ENCODE measurements at regions not wholly inside any gene's neighbourhood (a gene's known extent, or its start where the extent isn't known, plus 50 kb on each side); places are given as distances from the start of the nearest gene placed in this dataset.

DNA sequence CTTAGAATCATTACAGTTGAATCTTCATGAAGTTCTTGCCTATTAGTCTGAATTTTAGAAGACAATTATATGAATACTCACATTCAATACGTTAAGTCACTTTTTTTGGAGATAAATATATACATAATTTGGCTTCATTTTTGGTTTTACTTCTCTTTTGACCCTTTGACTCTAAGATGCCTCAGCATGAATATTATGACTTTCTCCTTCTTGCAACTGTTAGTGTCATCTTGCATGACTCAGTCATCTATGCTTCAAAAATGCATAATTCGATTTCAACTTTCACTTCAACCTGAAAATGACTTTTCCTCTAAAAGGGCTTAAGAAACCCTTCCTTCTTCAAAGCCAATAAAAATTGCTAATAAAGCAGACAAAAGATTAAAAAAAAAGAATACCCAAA lies 1427.5 kb downstream of the ADGRL3 start:
- no peak overlapping the region for H2AFZ ChIP-seq (replicated peaks; ENCODE audit: low read length, poor library complexity)
- H2BK120ac ChIP-seq (ENCODE audit: low read depth, low read length): no peak overlapping the region
- no peak overlapping the region for H3K23ac ChIP-seq (ENCODE audit: low read depth, low read length)
- no peak overlapping the region for H2BK15ac ChIP-seq (ENCODE audit: low read depth, low read length)
- DNase-seq (no peak), ATAC-seq (ENCODE audit: low read depth) (no peak)
- no peak overlapping the region for H3K27ac ChIP-seq (ENCODE audit: insufficient read depth, low read length)
- intact Hi-C loops (cut with micrococcal nuclease) (no loop called here), dilution Hi-C loops (cut with HindIII; ENCODE audit: low sequenced_read_pairs, unreplicated experiment) (no loop called here), in situ Hi-C loops (cut with MboI; ENCODE audit: low sequenced_read_pairs) (no loop called here)
- no peak overlapping the region for H2BK20ac ChIP-seq (ENCODE audit: low read depth, low read length)
- no peak overlapping the region for H4K8ac ChIP-seq (ENCODE audit: low read depth in 2 of 2, low read length in 2 of 2)
- ChIA-PET CTCF (no interaction called here), POLR2A (ENCODE audit: unreplicated experiment) (no interaction called here)
- no peak overlapping the region for H4K5ac ChIP-seq (ENCODE audit: low read depth, low read length)
- H2AK5ac ChIP-seq (ENCODE audit: low read depth, low read length): no peak overlapping the region
- no peak overlapping the region for H3K4me3 ChIP-seq (ENCODE audit: insufficient read depth, low read depth, low read length)
- TF ChIP-seq RAD21 (IDR thresholded peaks at IDR 0.05; ENCODE audit: low read length): no peak
- no peak for TF ChIP-seq RFX5 (IDR thresholded peaks at IDR 0.05; ENCODE audit: low read depth, low read length)
- TF ChIP-seq, protein P1, sequence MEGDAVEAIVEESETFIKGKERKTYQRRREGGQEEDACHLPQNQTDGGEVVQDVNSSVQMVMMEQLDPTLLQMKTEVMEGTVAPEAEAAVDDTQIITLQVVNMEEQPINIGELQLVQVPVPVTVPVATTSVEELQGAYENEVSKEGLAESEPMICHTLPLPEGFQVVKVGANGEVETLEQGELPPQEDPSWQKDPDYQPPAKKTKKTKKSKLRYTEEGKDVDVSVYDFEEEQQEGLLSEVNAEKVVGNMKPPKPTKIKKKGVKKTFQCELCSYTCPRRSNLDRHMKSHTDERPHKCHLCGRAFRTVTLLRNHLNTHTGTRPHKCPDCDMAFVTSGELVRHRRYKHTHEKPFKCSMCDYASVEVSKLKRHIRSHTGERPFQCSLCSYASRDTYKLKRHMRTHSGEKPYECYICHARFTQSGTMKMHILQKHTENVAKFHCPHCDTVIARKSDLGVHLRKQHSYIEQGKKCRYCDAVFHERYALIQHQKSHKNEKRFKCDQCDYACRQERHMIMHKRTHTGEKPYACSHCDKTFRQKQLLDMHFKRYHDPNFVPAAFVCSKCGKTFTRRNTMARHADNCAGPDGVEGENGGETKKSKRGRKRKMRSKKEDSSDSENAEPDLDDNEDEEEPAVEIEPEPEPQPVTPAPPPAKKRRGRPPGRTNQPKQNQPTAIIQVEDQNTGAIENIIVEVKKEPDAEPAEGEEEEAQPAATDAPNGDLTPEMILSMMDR (conservative IDR thresholded peaks at IDR 0.05; ENCODE audit: low read depth, low read length): no peak
- no peak for TF ChIP-seq FOS (IDR thresholded peaks at IDR 0.05; ENCODE audit: low read depth, low read length)
- no peak for TF ChIP-seq SMC3 (IDR thresholded peaks at IDR 0.05; ENCODE audit: low read depth, low read length)
- no peak for TF ChIP-seq CHD1 (IDR thresholded peaks at IDR 0.05; ENCODE audit: low read depth, low read length)
- TF ChIP-seq MXI1 (IDR thresholded peaks at IDR 0.05; ENCODE audit: borderline replicate concordance, low read depth, low read length): no peak
- TF ChIP-seq RCOR1 (IDR thresholded peaks at IDR 0.05; ENCODE audit: insufficient replicate concordance, low read length): no peak
- no peak overlapping the region for H3K14ac ChIP-seq (replicated peaks; ENCODE audit: low read depth, low read length)
- no peaks in the 10 kb centered on the region for H3K9me1 ChIP-seq (ENCODE audit: insufficient read depth, low read length)
- no CpG with 5 or more reads among the region's 2 CpGs for WGBS, 2 experiments (ENCODE audit: extremely low coverage in 2 of 2, insufficient read length in 1 of 2)
- no peaks in the 10 kb centered on the region for H3K79me1 ChIP-seq (ENCODE audit: low read depth in 1 of 2, low read length in 2 of 2)
- BruUV-seq (replicated peaks): no TSS peak
- H3K36me3 ChIP-seq (ENCODE audit: control insufficient read depth, insufficient read depth, low read length): no peaks in the 10 kb centered on the region
- no peak overlapping the region for H3K4me2 ChIP-seq (ENCODE audit: low read depth, low read length)
- no peak overlapping the region for H2BK5ac ChIP-seq (ENCODE audit: low read depth, low read length, poor library complexity, severe bottlenecking)
- no peak overlapping the region for H3K18ac ChIP-seq (ENCODE audit: low read depth, low read length)
- no peak overlapping the region for H2AK9ac ChIP-seq (replicated peaks; ENCODE audit: low read depth, low read length, poor library complexity)
- H3K9ac ChIP-seq (ENCODE audit: low read depth, low read length): no peak overlapping the region
- H3K4me1 ChIP-seq (ENCODE audit: control insufficient read depth, insufficient read depth, low read length): no peaks in the 10 kb centered on the region
- no peaks in the 10 kb centered on the region for H3K27me3 ChIP-seq (ENCODE audit: control insufficient read depth, insufficient read depth, low read length)
- no peak overlapping the region for H4K91ac ChIP-seq (ENCODE audit: insufficient read depth, low read depth, low read length)
- H3K4ac ChIP-seq (ENCODE audit: low read depth, low read length): no peak overlapping the region
- H3K9me3 ChIP-seq (ENCODE audit: control insufficient read depth, insufficient read depth, low read length): peaks cover 3% of the 10 kb centered on the region
- H3K56ac ChIP-seq (ENCODE audit: extremely low read depth, insufficient read depth, low read length): no peak overlapping the region
- no peaks in the 10 kb centered on the region for H4K20me1 ChIP-seq (ENCODE audit: insufficient read depth, low read length)

Measured in IMR-90 (cell line).